ENCODE measurements at regions not wholly inside any gene's neighbourhood (a gene's known extent, or its start where the extent isn't known, plus 50 kb on each side); places are given as distances from the start of the nearest gene placed in this dataset.

- no peak for TF ChIP-seq NANOG (IDR thresholded peaks at IDR 0.05; ENCODE audit: insufficient read depth, low read depth, low read length, poor library complexity, severe bottlenecking)
Observed at GRCh38 chr1:242703467-242703866, 179.0 kb upstream of the PLD5 start (continued).
